H1 (cell line): ENCODE measurements at regions not wholly inside any gene's neighbourhood (a gene's known extent, or its start where the extent isn't known, plus 50 kb on each side); places are given as distances from the start of the nearest gene placed in this dataset.

Source experiments
- CTCF ChIA-PET: fragments of 300-600 bp; sonication (Branson Sonifier 250); formaldehyde crosslinking; loops from one replicate; lab custom pipeline; 2021; ENCODE audit not compliant: partially characterized antibody; lab: Charles Lee
- POLR2A ChIA-PET: fragments of 300-600 bp; sonication (Branson Sonifier 250); formaldehyde crosslinking; loops from one replicate; lab custom pipeline; 2021; ENCODE audit warnings: inconsistent platforms; ENCODE audit not compliant: partially characterized antibody; lab: Charles Lee
- DNase-seq, 2 experiments: peaks; one replicate each; pipeline versions ENCODE4 v3.0.0 to v3.0.0-alpha.2; 2010 to 2022; ENCODE audit warnings: low spot score in 2 of 2, low read depth in 1 of 2, mixed read lengths in 1 of 2
- FAIRE-seq: peaks from 2 replicates; lab custom pipeline; 2011; peaks lifted over from hg19 to GRCh38; lab: Jason Lieb, UNC
- H2AFZ ChIP-seq: 2 replicates; pipeline ENCODE4 v1.8.1; 2012; ENCODE audit warnings: low read length, inconsistent platforms
- H2AK5ac ChIP-seq: 2 replicates; pipeline ENCODE4 v1.6.1; 2013; ENCODE audit warnings: low read depth, low read length
- H2BK120ac ChIP-seq: replicated peaks from 2 replicates; pipeline ENCODE3; 2013; ENCODE audit warnings: low read depth, low read length, inconsistent platforms
- H2BK12ac ChIP-seq: 2 replicates; pipeline ENCODE4 v1.6.1; 2013; ENCODE audit warnings: low read depth, low read length
- H2BK15ac ChIP-seq: 2 replicates; pipeline ENCODE4 v1.6.1; 2013; ENCODE audit warnings: low read length
- H2BK20ac ChIP-seq: 2 replicates; pipeline ENCODE4 v1.6.1; 2013; ENCODE audit warnings: low read length
- H2BK5ac ChIP-seq: 2 replicates; pipeline ENCODE4 v1.6.1; 2013; ENCODE audit warnings: low read depth, low read length
- H3K14ac ChIP-seq: 2 replicates; pipeline ENCODE4 v1.6.1; 2013; ENCODE audit warnings: inconsistent platforms; ENCODE audit not compliant: insufficient read length
- H3K18ac ChIP-seq: 2 replicates; pipeline ENCODE4 v1.6.1; 2013; ENCODE audit warnings: low read length; ENCODE audit errors: extremely low read depth
- H3K23ac ChIP-seq: 2 replicates; pipeline ENCODE4 v1.6.1; 2013; ENCODE audit warnings: inconsistent platforms; ENCODE audit not compliant: insufficient read length
- H3K23me2 ChIP-seq: 2 replicates; pipeline ENCODE4 v1.6.1; 2013; ENCODE audit warnings: low read depth, low read length
- H3K27ac ChIP-seq: 2 replicates; pipeline ENCODE4 v1.6.1; 2011; ENCODE audit warnings: low read depth, low read length, inconsistent platforms
- H3K27me3 ChIP-seq, 4 experiments: replicated peaks in 1 of 4; 1 replicate in 1 of 4; 2 replicates in 3 of 4; pipeline versions ENCODE4 v1.6.1 to v1.8.1; 2011 to 2013; ENCODE audit warnings: low read length in 3 of 4, mild to moderate bottlenecking in 3 of 4, inconsistent platforms in 2 of 4, mixed read lengths in 2 of 4, moderate library complexity in 1 of 4; ENCODE audit not compliant: control insufficient read depth in 3 of 4, insufficient read depth in 3 of 4; ENCODE audit errors: extremely low read depth in 1 of 4
- H3K36me3 ChIP-seq, 4 experiments: 2 replicates each; pipeline versions ENCODE4 v1.6.1 to v1.8.1; 2011 to 2013; ENCODE audit warnings: mild to moderate bottlenecking in 4 of 4, low read length in 3 of 4, moderate library complexity in 2 of 4, control low read depth in 1 of 4, inconsistent platforms in 1 of 4; ENCODE audit not compliant: insufficient read depth in 4 of 4, control insufficient read depth in 2 of 4
- H3K4ac ChIP-seq: replicated peaks from 2 replicates; pipeline ENCODE3; 2013; ENCODE audit warnings: low read length, low read depth, mixed read lengths, inconsistent platforms; ENCODE audit not compliant: insufficient read length
- H3K4me1 ChIP-seq, 4 experiments: replicated peaks in 1 of 4; 1 replicate in 1 of 4; 2 replicates in 3 of 4; pipeline versions ENCODE4 v1.6.1 to v1.8.1; 2011 to 2013; ENCODE audit warnings: low read length in 3 of 4, inconsistent platforms in 2 of 4, mixed read lengths in 1 of 4; ENCODE audit not compliant: insufficient read depth in 4 of 4, control insufficient read depth in 3 of 4
- H3K4me2 ChIP-seq, 2 experiments: 2 replicates each; pipeline versions ENCODE4 v1.6.1 to v1.8.1; 2011 to 2013; ENCODE audit warnings: low read depth in 2 of 2, low read length in 2 of 2, control low read depth in 1 of 2, inconsistent platforms in 1 of 2, mild to moderate bottlenecking in 1 of 2; ENCODE audit not compliant: insufficient read depth in 1 of 2
- H3K4me3 ChIP-seq, 4 experiments: fragments of 200-600, 300-600 bp in 1 of 4; sonication (generic), shearing (Covaris generic), sonication (Bioruptor Twin) in 1 of 4; 2 replicates each; pipeline versions ENCODE4 v1.5.1 to v1.8.1; 2011 to 2016; ENCODE audit warnings: low read length in 4 of 4, low read depth in 3 of 4, control low read depth in 2 of 4, inconsistent platforms in 2 of 4, mild to moderate bottlenecking in 2 of 4, mixed read lengths in 1 of 4, moderate library complexity in 1 of 4; ENCODE audit not compliant: insufficient read depth in 2 of 4; ENCODE audit errors: extremely low read depth in 1 of 4
- H3K56ac ChIP-seq: replicated peaks from 2 replicates; pipeline ENCODE3; 2013; ENCODE audit warnings: low read depth, mild to moderate bottlenecking, mixed read lengths, low read length, inconsistent platforms; ENCODE audit not compliant: insufficient read length
- H3K79me1 ChIP-seq: 2 replicates; pipeline ENCODE4 v1.6.1; 2013; ENCODE audit warnings: low read depth, low read length, control low read depth
- H3K79me2 ChIP-seq, 2 experiments: 2 replicates each; pipeline versions ENCODE4 v1.6.1 to v1.8.1; 2012 to 2013; ENCODE audit warnings: low read length in 2 of 2, mild to moderate bottlenecking in 2 of 2, inconsistent platforms in 1 of 2; ENCODE audit not compliant: insufficient read depth in 2 of 2, control insufficient read depth in 1 of 2
- H3K9ac ChIP-seq, 4 experiments: replicated peaks in 1 of 4; 1 replicate in 1 of 4; 2 replicates in 3 of 4; pipeline versions ENCODE4 v1.6.1 to v1.8.1; 2011 to 2013; ENCODE audit warnings: low read depth in 3 of 4, low read length in 3 of 4, control low read depth in 2 of 4, mild to moderate bottlenecking in 2 of 4, moderate library complexity in 2 of 4, inconsistent platforms in 1 of 4; ENCODE audit errors: extremely low read depth in 1 of 4
- H3K9me3 ChIP-seq, 2 experiments: 2 replicates each; pipeline versions ENCODE4 v1.6.1 to v1.8.1; 2012 to 2013; ENCODE audit warnings: mild to moderate bottlenecking in 2 of 2, moderate library complexity in 2 of 2, control low read depth in 1 of 2, inconsistent platforms in 1 of 2, low read depth in 1 of 2, low read length in 1 of 2, mixed read lengths in 1 of 2; ENCODE audit not compliant: insufficient read depth in 2 of 2
- H4K20me1 ChIP-seq, 2 experiments: replicated peaks in 1 of 2; 2 replicates each; pipeline versions ENCODE3 to v1.8.1; 2011 to 2013; ENCODE audit warnings: inconsistent platforms in 2 of 2, low read length in 2 of 2, mild to moderate bottlenecking in 1 of 2; ENCODE audit not compliant: insufficient read depth in 2 of 2, control insufficient read depth in 1 of 2
- H4K5ac ChIP-seq: 2 replicates; pipeline ENCODE4 v1.6.1; 2013; ENCODE audit warnings: low read length, low read depth, mixed read lengths, inconsistent platforms; ENCODE audit not compliant: insufficient read length
- H4K8ac ChIP-seq: 2 replicates; pipeline ENCODE4 v1.8.0; 2013; ENCODE audit warnings: mild to moderate bottlenecking, moderate library complexity, low read length, inconsistent platforms; ENCODE audit not compliant: insufficient read depth; ENCODE audit errors: extremely low read depth
- H4K91ac ChIP-seq: replicated peaks from 2 replicates; pipeline ENCODE3; 2013; ENCODE audit warnings: low read length, mixed read lengths, inconsistent platforms; ENCODE audit not compliant: insufficient read length
- ATF2 ChIP-seq: IDR thresholded peaks from 2 replicates; pipeline ENCODE4 v1.6.1; 2012; ENCODE audit warnings: low read length, inconsistent platforms
- CBX8 ChIP-seq: fragments of 300-800, 300-1000 bp; sonication (generic); IDR thresholded peaks from 2 replicates; pipeline ENCODE4 v1.7.1; 2016; ENCODE audit warnings: low read depth, low read length, borderline replicate concordance
- CEBPB ChIP-seq: IDR thresholded peaks from 2 replicates; pipeline ENCODE4 v1.6.1; 2012; ENCODE audit warnings: low read depth, low read length
- EP300 ChIP-seq, 2 experiments: IDR thresholded peaks; 1 replicate in 1 of 2; 2 replicates in 1 of 2; pipeline ENCODE4 v1.6.1; 2011 to 2012; ENCODE audit warnings: low read depth in 2 of 2, low read length in 2 of 2, mild to moderate bottlenecking in 2 of 2, borderline replicate concordance in 1 of 2, inconsistent platforms in 1 of 2, moderate library complexity in 1 of 2
- EZH2 ChIP-seq: fragments of 200-600 bp; sonication (generic); IDR thresholded peaks from 2 replicates; pipeline ENCODE4 v1.7.1; 2012; ENCODE audit warnings: low read depth, mild to moderate bottlenecking, moderate library complexity, low read length, inconsistent platforms; ENCODE audit not compliant: severe bottlenecking
- FOSL1 ChIP-seq: IDR thresholded peaks from 2 replicates; pipeline ENCODE4 v1.6.1; 2011; ENCODE audit warnings: mild to moderate bottlenecking, low read depth, low read length, moderate library complexity; ENCODE audit not compliant: insufficient read depth
- GABPA ChIP-seq: IDR thresholded peaks from 2 replicates; pipeline ENCODE4 v1.6.1; 2011; ENCODE audit warnings: mild to moderate bottlenecking, low read length, moderate library complexity, borderline replicate concordance; ENCODE audit not compliant: insufficient read depth
- KDM1A ChIP-seq: fragments of 200-600, 300-600 bp; sonication (generic); IDR thresholded peaks from 2 replicates; pipeline ENCODE4 v1.7.1; 2016; ENCODE audit warnings: mild to moderate bottlenecking, low read length, borderline replicate concordance
- MAX ChIP-seq: IDR thresholded peaks from 2 replicates; pipeline ENCODE4 v1.6.1; 2012; ENCODE audit warnings: inconsistent platforms
- NRF1 ChIP-seq: IDR thresholded peaks from 2 replicates; pipeline ENCODE4 v1.6.1; 2011; ENCODE audit warnings: mild to moderate bottlenecking, low read depth, low read length, improper control_type of control experiment
- RXRA ChIP-seq: IDR thresholded peaks from 2 replicates; pipeline ENCODE4 v1.6.1; 2011; ENCODE audit warnings: low read depth, mild to moderate bottlenecking, low read length, moderate library complexity; ENCODE audit not compliant: insufficient read depth
- TAF7 ChIP-seq: optimal IDR thresholded peaks from 2 replicates; pipeline ENCODE3; 2011; ENCODE audit warnings: low read depth, mild to moderate bottlenecking, inconsistent platforms, low read length, moderate library complexity, borderline replicate concordance
- YY1 ChIP-seq: IDR thresholded peaks from 2 replicates; pipeline ENCODE4 v1.6.1; 2011; ENCODE audit warnings: low read depth, mild to moderate bottlenecking, low read length
- WGBS, 2 experiments: shearing (Covaris generic) in 1 of 2; methylation state at CpG; one replicate each; pipeline versions ENCODE4 v1.1.6 to v1.1.7; 2013 to 2015; ENCODE audit warnings: low lambda C conversion rate in 2 of 2, mixed read lengths in 2 of 2, inconsistent platforms in 1 of 2, low coverage in 1 of 2, missing lambda C conversion rate in 1 of 2; ENCODE audit not compliant: insufficient replicate concordance in 2 of 2, insufficient coverage in 1 of 2, insufficient read length in 1 of 2; ENCODE audit errors: extremely low coverage in 1 of 2, missing lambda C conversion rate in 1 of 2; 5-methylcytosine and 5-hydroxymethylcytosine counted together

GRCh38 chr7:125934955-125935354, 1005.3 kb upstream of the POT1 start:
- Histone ChIP-seq H3K79me1 (no peaks in the 10 kb centered on the region; the same call in 1 of the 2 replicates), H3K4me3 (no peak overlapping the region), H3K14ac (no peak overlapping the region), H2BK20ac (no peak overlapping the region), H2BK12ac (no peak overlapping the region), H4K91ac (no peak overlapping the region), H2BK15ac (no peak overlapping the region), H3K4me1 (no peaks in the 10 kb centered on the region), H4K8ac (no peak overlapping the region), H4K20me1 (no peaks in the 10 kb centered on the region), H3K4me2 (no peak overlapping the region), H3K4ac (no peak overlapping the region), H4K5ac (no peak overlapping the region), H2AK5ac (no peak overlapping the region), H3K27ac (no peak overlapping the region), H2BK120ac (no peak overlapping the region), H2AFZ (no peak overlapping the region; the same call in 1 of the 2 replicates), H3K79me2 (no peaks in the 10 kb centered on the region), H3K18ac (no peak overlapping the region), H3K27me3 (no peaks in the 10 kb centered on the region), H2BK5ac (no peak overlapping the region), H3K9me3 (peaks cover 0 to 2% of the 10 kb centered on the region in 2 experiments; a peak in 1 of 4 replicates), H3K56ac (no peak overlapping the region), H3K23me2 (no peaks in the 10 kb centered on the region), H3K36me3 (no peaks in the 10 kb centered on the region), H3K9ac (no peak overlapping the region), H3K23ac (no peak overlapping the region)
- FAIRE-seq (no peak), DNase-seq (no peak)
- CTCF ChIA-PET = no interaction called here
- no CpG with 5 or more reads among the region's 1 CpG for WGBS, 2 experiments
- POLR2A ChIA-PET = no interaction called here
- TF ChIP-seq CEBPB (no peak), EZH2 (no peak), YY1 (no peak), CBX8 (no peak), NRF1 (no peak), MAX (no peak), EP300 (IDR thresholded peaks at IDR 0.05; ENCODE audit: borderline replicate concordance in 1 of 2, low read depth in 2 of 2, low read length in 2 of 2) (no peak), ATF2 (no peak), RXRA (no peak), FOSL1 (no peak), KDM1A (no peak), GABPA (no peak), TAF7 (no peak)
